ENCODE measurements at regions not wholly inside any gene's neighbourhood (a gene's known extent, or its start where the extent isn't known, plus 50 kb on each side); places are given as distances from the start of the nearest gene placed in this dataset.

GRCh38 chr19:28185646-28186045, 1027.3 kb downstream of the UQCRFS1 start:
- Histone ChIP-seq H3K27ac (no peak overlapping the region), H3K4me3 (no peak overlapping the region)
- no peak for DNase-seq (ENCODE audit: low spot score)
- no peak for TF ChIP-seq CTCF (IDR thresholded peaks at IDR 0.05)

- no peak for TF ChIP-seq CTCF (IDR thresholded peaks at IDR 0.05)
- Histone ChIP-seq H3K4me3 (no peak overlapping the region), H3K27ac (no peak overlapping the region)
- DNase-seq (ENCODE audit: low spot score): no peak
Observed at GRCh38 chr19:28184997-28185396, 1028.0 kb downstream of the UQCRFS1 start.

- TF ChIP-seq CTCF (IDR thresholded peaks at IDR 0.05): no peak
Observed at GRCh38 chr19:28176193-28176592, 1036.8 kb downstream of the UQCRFS1 start.

GRCh38 chr19:28171983-28172382, 1041.0 kb downstream of the UQCRFS1 start:
- TF ChIP-seq CTCF (IDR thresholded peaks at IDR 0.05): no peak
- no peak for DNase-seq (ENCODE audit: low spot score)
- no peak overlapping the region for H3K4me3 ChIP-seq
- no peak overlapping the region for H3K27ac ChIP-seq

More at GRCh38 chr19:28176193-28176592, 1036.8 kb downstream of the UQCRFS1 start:
- no peak overlapping the region for H3K27ac ChIP-seq
- DNase-seq (ENCODE audit: low spot score): no peak
- no peak overlapping the region for H3K4me3 ChIP-seq

GRCh38 chr19:28170066-28170465, 1042.9 kb downstream of the UQCRFS1 start:
- TF ChIP-seq CTCF (IDR thresholded peaks at IDR 0.05): no peak
- H3K4me3 ChIP-seq: no peak overlapping the region
- no peak for DNase-seq (ENCODE audit: low spot score)
- no peak overlapping the region for H3K27ac ChIP-seq

GRCh38 chr19:28169168-28169887, 1043.6 kb downstream of the UQCRFS1 start:
- no peak for TF ChIP-seq CTCF (IDR thresholded peaks at IDR 0.05)
- no peak for DNase-seq (ENCODE audit: low spot score)
- H3K4me3 ChIP-seq: no peak overlapping the region

GRCh38 chr19:28168557-28168956, 1044.4 kb downstream of the UQCRFS1 start:
- no peak overlapping the region for H3K4me3 ChIP-seq
- TF ChIP-seq CTCF (IDR thresholded peaks at IDR 0.05): no peak
- H3K27ac ChIP-seq: no peak overlapping the region
- no peak for DNase-seq (ENCODE audit: low spot score)

More at GRCh38 chr19:28169168-28169887, 1043.6 kb downstream of the UQCRFS1 start:
- no peak overlapping the region for H3K27ac ChIP-seq

All from coronary artery (tissue), 2 donors.